GM10248 (cell line): ENCODE measurements at regions not wholly inside any gene's neighbourhood (a gene's known extent, or its start where the extent isn't known, plus 50 kb on each side); places are given as distances from the start of the nearest gene placed in this dataset.

ENCODE experiments used
- CTCF ChIA-PET: fragments of 300-600 bp; sonication (Branson Sonifier 250); formaldehyde crosslinking; extraction: SDS; loops from one replicate; lab custom pipeline; 2021; ENCODE audit warnings: antibody characterized with exemption; lab: Yijun Ruan, JAX
- POLR2A ChIA-PET: fragments of 350-650 bp; sonication (Branson Sonifier 250); formaldehyde crosslinking; extraction: SDS; loops from one replicate; lab custom pipeline; 2020; ENCODE audit warnings: antibody characterized with exemption; lab: Yijun Ruan, JAX
- DNase-seq: peaks from one replicate; pipeline ENCODE4 v3.0.0; 2012; ENCODE audit errors: extremely low spot score
- TF ChIP-seq, protein P1 (sequence below): IDR thresholded peaks from 2 replicates; pipeline ENCODE4 v1.5.1; 2012; ENCODE audit warnings: mild to moderate bottlenecking, low read depth; ENCODE audit errors: extremely low read depth, missing control alignments, control extremely low read depth

DNA sequence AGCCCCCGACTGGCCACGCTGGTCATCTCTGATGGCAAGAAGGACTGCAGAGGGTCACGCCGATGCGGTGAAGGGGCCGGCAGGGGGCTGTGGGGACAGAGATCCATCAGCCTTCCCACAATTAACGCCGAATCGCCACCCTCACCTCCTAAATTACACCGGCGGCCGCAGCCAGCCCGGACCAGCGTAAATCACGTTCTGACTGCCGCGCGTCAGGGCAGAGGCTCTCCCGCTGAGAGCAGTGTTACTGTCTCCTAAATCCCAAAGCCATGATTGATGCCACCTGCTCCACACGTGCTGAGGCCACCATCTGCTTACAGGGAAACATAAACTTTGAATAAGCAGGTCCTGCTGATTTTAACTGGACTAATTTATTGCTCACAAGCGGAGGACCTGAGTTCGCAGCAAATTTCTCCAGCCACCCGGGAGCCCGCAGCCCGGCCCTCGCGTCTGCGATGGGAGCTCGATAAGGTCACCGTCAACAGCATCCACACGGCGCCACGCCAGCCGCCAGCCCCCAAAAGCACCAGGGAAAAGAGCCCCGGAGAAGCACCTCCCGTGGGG, 127.3 kb upstream of the NKX1-1 start:
- ChIA-PET CTCF (interaction anchor here (2.2 kb wide), 1 partner anchor 15 kb away, joined by 12 read pairs; no protein-coding TSS in a partner anchor), POLR2A (no interaction called here)
- TF ChIP-seq, protein P1, sequence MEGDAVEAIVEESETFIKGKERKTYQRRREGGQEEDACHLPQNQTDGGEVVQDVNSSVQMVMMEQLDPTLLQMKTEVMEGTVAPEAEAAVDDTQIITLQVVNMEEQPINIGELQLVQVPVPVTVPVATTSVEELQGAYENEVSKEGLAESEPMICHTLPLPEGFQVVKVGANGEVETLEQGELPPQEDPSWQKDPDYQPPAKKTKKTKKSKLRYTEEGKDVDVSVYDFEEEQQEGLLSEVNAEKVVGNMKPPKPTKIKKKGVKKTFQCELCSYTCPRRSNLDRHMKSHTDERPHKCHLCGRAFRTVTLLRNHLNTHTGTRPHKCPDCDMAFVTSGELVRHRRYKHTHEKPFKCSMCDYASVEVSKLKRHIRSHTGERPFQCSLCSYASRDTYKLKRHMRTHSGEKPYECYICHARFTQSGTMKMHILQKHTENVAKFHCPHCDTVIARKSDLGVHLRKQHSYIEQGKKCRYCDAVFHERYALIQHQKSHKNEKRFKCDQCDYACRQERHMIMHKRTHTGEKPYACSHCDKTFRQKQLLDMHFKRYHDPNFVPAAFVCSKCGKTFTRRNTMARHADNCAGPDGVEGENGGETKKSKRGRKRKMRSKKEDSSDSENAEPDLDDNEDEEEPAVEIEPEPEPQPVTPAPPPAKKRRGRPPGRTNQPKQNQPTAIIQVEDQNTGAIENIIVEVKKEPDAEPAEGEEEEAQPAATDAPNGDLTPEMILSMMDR = no peak
- no peak for DNase-seq

DNA sequence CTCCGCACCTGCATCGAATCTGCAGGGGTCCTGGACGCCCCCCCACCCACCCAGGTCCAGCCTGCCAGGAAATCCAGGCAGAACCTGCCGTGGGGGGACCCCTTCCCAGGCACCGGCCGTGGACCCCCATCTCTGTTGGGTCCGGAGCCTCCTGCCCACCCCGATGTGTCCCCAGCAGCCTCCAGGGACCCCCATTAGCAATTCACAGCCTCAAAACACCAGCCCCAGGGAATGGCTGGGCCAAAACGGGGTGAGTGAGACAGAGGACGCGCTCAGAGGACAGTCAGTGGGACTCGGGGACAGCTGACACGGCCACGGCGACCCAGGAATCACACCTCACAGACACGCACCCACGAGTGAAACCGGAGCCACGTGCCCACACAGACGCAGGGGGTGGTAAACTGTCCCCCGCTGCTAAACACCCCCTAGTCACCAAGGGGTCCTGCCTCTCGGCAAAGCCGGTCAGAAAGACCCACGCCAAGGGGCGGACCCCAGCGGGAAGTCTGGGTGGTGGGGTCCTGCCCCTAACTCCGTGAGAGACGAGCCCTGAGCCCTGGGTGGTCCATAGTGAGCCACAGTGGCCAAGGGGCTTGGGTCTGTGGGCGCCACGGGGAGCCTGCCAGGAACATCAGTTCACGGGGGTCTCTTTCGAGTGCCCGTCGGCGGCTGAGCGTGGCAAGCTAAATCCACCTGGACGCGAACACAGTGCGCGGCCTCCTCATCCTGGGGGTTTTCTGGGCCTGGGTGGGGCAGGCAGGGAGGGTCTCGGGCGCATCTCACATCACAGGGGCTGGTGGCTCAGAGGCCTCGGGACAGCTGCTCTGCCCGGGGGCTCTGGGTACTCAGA, 126.5 kb upstream of the NKX1-1 start:
- CTCF ChIA-PET = no interaction called here

DNA sequence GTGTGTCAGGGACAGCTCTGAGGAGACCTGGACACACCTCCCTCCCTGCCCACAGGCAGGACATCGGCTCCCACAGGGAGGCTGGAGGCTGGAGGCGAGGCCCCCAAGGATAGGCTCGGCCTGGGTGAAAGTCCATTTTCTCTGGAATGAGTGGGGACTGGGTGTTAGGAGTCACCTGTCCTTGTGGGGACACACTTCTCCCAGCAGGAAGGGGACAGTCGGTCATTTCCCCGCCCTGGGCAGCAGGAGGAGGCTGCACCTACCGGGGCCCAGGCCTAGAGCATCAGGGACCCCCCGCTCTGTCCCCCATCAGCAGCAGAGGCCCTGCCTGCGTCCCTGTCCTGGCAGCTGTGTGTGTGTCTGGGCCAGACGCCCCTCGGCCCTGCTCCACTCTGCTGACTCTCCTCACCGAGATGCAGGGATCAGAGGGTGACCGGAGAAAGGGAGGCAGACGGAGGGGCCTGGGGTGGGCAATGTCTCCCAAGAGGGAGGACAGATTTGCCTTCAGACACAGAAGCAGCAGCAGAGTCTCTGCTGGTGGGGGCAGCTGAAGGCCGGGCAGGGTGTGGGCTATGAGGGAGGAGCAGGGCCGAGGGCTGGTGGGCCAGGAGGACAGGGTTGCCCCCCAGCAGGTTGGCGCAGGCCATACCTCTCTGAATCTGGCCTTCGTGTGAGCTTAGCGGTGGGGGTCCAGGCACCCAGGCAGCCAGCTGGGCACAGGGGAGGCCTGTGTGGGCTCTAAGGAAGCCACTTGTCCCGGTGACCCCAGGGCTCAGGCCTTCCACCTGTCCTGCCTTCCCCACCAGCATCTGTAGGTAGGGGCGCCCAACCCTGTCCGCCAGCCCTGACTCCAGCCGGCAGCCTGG, 125.7 kb upstream of the NKX1-1 start:
- DNase-seq = no peak
- POLR2A ChIA-PET = no interaction called here
- CTCF ChIA-PET = no interaction called here

More for the DNA sequence above, 126.5 kb upstream of the NKX1-1 start:
- no peak for DNase-seq
- POLR2A ChIA-PET = no interaction called here
- TF ChIP-seq, protein P1 = no peak

DNA sequence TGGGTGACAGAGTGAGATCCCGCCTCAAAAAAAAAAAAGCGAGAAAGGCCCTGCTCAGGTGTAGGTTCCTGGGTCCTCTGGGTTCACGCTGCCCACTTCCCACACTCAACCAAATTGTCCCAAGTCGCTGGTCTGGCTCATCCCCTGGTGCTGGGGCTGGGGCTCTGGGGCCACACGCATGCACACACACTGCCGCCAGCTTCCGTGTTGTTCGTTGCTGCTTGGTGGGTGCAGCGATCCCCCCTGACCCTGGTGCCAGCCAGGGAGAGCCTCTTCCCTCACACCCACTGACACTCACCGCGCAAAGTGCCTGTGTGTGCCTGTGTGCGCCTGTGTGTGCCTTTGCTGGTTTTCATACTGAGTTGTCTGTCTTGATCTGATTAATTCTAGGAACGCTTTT, 124.1 kb upstream of the NKX1-1 start:
- TF ChIP-seq, protein P1 = no peak
- no peak for DNase-seq
- ChIA-PET CTCF (no interaction called here), POLR2A (no interaction called here)

More for the DNA sequence above, 125.7 kb upstream of the NKX1-1 start:
- TF ChIP-seq, protein P1 = no peak

DNA sequence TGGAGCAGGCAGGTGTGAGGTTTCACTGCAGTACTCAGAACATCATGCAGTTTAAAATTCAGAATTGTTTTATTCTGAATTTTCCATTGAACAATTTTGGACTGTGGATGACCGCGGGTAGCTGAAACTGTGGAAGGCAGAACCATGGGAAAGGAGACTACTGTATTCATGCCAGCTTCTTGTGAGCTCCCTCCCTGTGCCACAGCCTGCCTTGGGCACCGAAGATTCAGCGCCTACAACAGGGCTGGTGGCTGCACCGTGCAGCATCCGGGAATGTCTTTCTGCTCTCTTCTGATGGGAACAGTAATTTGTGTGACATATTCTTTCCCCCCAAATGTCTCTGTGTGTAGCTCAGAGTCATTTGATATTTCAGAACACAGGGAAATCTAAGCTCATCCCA, 118.5 kb upstream of the NKX1-1 start:
- CTCF ChIA-PET = interaction anchor here (1.0 kb wide), 1 partner anchor 23 kb away, joined by 3 read pairs; no protein-coding TSS in a partner anchor
- DNase-seq = no peak
- POLR2A ChIA-PET = no interaction called here
- TF ChIP-seq, protein P1 = no peak
